ENCODE measurements at regions not wholly inside any gene's neighbourhood (a gene's known extent, or its start where the extent isn't known, plus 50 kb on each side); places are given as distances from the start of the nearest gene placed in this dataset.

- H3K4me1 ChIP-seq (ENCODE audit: control insufficient read depth, insufficient read depth, low read length) = no peaks in the 10 kb centered on the region
- H3K4me3 ChIP-seq (ENCODE audit: low read depth in 2 of 2, low read length in 2 of 2) = no peak overlapping the region
- ChIA-PET POLR2A (no interaction called here), CTCF (no interaction called here)
- DNase-seq (ENCODE audit: low read depth, low spot score) = no peak
- no TSS peak for BruUV-seq (replicated peaks)
- intact Hi-C loops (cut with micrococcal nuclease; ENCODE audit: unreplicated experiment) = no loop called here
- TF ChIP-seq POLR2AphosphoS5 (IDR thresholded peaks at IDR 0.05; ENCODE audit: low read depth, low read length) (no peak), TCF7L2 (IDR thresholded peaks at IDR 0.05; ENCODE audit: low read depth, low read length) (no peak), CTCF (IDR thresholded peaks at IDR 0.05) (no peak), SIN3A (IDR thresholded peaks at IDR 0.05; ENCODE audit: borderline replicate concordance, insufficient read depth, low read depth, low read length) (no peak)
- TF ChIP-seq, protein P1, sequence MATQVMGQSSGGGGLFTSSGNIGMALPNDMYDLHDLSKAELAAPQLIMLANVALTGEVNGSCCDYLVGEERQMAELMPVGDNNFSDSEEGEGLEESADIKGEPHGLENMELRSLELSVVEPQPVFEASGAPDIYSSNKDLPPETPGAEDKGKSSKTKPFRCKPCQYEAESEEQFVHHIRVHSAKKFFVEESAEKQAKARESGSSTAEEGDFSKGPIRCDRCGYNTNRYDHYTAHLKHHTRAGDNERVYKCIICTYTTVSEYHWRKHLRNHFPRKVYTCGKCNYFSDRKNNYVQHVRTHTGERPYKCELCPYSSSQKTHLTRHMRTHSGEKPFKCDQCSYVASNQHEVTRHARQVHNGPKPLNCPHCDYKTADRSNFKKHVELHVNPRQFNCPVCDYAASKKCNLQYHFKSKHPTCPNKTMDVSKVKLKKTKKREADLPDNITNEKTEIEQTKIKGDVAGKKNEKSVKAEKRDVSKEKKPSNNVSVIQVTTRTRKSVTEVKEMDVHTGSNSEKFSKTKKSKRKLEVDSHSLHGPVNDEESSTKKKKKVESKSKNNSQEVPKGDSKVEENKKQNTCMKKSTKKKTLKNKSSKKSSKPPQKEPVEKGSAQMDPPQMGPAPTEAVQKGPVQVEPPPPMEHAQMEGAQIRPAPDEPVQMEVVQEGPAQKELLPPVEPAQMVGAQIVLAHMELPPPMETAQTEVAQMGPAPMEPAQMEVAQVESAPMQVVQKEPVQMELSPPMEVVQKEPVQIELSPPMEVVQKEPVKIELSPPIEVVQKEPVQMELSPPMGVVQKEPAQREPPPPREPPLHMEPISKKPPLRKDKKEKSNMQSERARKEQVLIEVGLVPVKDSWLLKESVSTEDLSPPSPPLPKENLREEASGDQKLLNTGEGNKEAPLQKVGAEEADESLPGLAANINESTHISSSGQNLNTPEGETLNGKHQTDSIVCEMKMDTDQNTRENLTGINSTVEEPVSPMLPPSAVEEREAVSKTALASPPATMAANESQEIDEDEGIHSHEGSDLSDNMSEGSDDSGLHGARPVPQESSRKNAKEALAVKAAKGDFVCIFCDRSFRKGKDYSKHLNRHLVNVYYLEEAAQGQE (IDR thresholded peaks at IDR 0.05; ENCODE audit: insufficient read depth in 1 of 2, low read depth in 2 of 2, low read length in 1 of 2) = no peak
- H3K27ac ChIP-seq (ENCODE audit: low read length) = no peak overlapping the region
- no peak for ATAC-seq
- H3K9me3 ChIP-seq (ENCODE audit: control insufficient read depth, insufficient read depth, low read depth, low read length) = no peaks in the 10 kb centered on the region
- H3K27me3 ChIP-seq (ENCODE audit: control insufficient read depth, insufficient read depth, low read length) = no peaks in the 10 kb centered on the region
- H3K36me3 ChIP-seq (ENCODE audit: control insufficient read depth, insufficient read depth, low read length) = no peaks in the 10 kb centered on the region
- in situ Hi-C loops (cut with HindIII; ENCODE audit: low pct_unique_long_range_greater_than_20kb, low sequenced_read_pairs) = no loop called here
These were observed 996.7 kb upstream of the ADGRL4 start for GRCh38 chr1:80003250-80003649.

GRCh38 chr1:79988401-79988800 lies 981.9 kb upstream of the ADGRL4 start:
- in situ Hi-C loops (cut with HindIII; ENCODE audit: low pct_unique_long_range_greater_than_20kb, low sequenced_read_pairs) = no loop called here
- DNase-seq (ENCODE audit: low read depth, low spot score) (no peak), ATAC-seq (no peak)
- Histone ChIP-seq H3K9me3 (ENCODE audit: control insufficient read depth, insufficient read depth, low read depth, low read length) (0 out of 2 replicates have a peak, but pooled peaks cover 3% of the 10 kb centered on the region), H3K4me3 (ENCODE audit: low read depth in 2 of 2, low read length in 2 of 2) (no peak overlapping the region), H3K27me3 (ENCODE audit: control insufficient read depth, insufficient read depth, low read length) (no peaks in the 10 kb centered on the region), H3K4me1 (ENCODE audit: control insufficient read depth, insufficient read depth, low read length) (no peaks in the 10 kb centered on the region), H3K36me3 (ENCODE audit: control insufficient read depth, insufficient read depth, low read length) (no peaks in the 10 kb centered on the region), H3K27ac (ENCODE audit: low read length) (no peak overlapping the region)
- TF ChIP-seq, protein P1 (IDR thresholded peaks at IDR 0.05; ENCODE audit: insufficient read depth in 1 of 2, low read depth in 2 of 2, low read length in 1 of 2) = no peak
- TF ChIP-seq TCF7L2 (IDR thresholded peaks at IDR 0.05; ENCODE audit: low read depth, low read length) (no peak), POLR2AphosphoS5 (IDR thresholded peaks at IDR 0.05; ENCODE audit: low read depth, low read length) (no peak), CTCF (IDR thresholded peaks at IDR 0.05) (no peak), SIN3A (IDR thresholded peaks at IDR 0.05; ENCODE audit: borderline replicate concordance, insufficient read depth, low read depth, low read length) (no peak)
- BruUV-seq (replicated peaks) = no TSS peak
- CTCF ChIA-PET = no interaction called here
- intact Hi-C loops (cut with micrococcal nuclease; ENCODE audit: unreplicated experiment) = no loop called here
- POLR2A ChIA-PET = no interaction called here

Measured in Panc1 (cell line).